HCT116 (cell line): ENCODE measurements at regions not wholly inside any gene's neighbourhood (a gene's known extent, or its start where the extent isn't known, plus 50 kb on each side); places are given as distances from the start of the nearest gene placed in this dataset.

Experiments used
- ATAC-seq: fragments of 200-7000 bp; cut with Tn5 transposase; 2 replicates; pipeline ENCODE4 v1.9.1; 2020; ENCODE audit warnings: mild to moderate bottlenecking, moderate library complexity
- BruUV-seq: library from RNA; stranded (reverse); fragments of 400-500 nt; replicated peaks from 2 replicates; lab custom pipeline; 2021; lab: Mats Ljungman, UMichigan
- CTCF ChIA-PET: fragments of 300-600 bp; sonication (Branson Sonifier 250); formaldehyde crosslinking; loops from one replicate; lab custom pipeline; 2021; ENCODE audit warnings: antibody characterized with exemption; lab: Charles Lee
- POLR2A ChIA-PET: fragments of 300-600, 350-600 bp; sonication (Branson Sonifier 250); formaldehyde crosslinking; loops from one replicate; lab custom pipeline; 2021; ENCODE audit warnings: antibody characterized with exemption; lab: Charles Lee
- RAD21 ChIA-PET, 2 experiments: fragments of 300-600 bp; sonication (Branson Sonifier 250); formaldehyde crosslinking; loops; one replicate each; lab custom pipeline; 2023; ENCODE audit warnings: low total read pairs in 2 of 2; ENCODE audit not compliant: uncharacterized antibody in 2 of 2, unreplicated experiment in 2 of 2, low non-redundant PET in 1 of 2; lab: Charles Lee
- DNase-seq: peaks from one replicate; pipeline ENCODE4 v3.0.0-alpha.2; 2010; ENCODE audit warnings: low read depth, low spot score
- H2AFZ ChIP-seq: fragments of 200-600 bp; shearing (Covaris generic), sonication (generic); 2 replicates; pipeline ENCODE4 v1.6.1; 2017; ENCODE audit warnings: low read depth, mixed run types, mixed read lengths, antibody characterized with exemption, low read length; ENCODE audit not compliant: poor library complexity, severe bottlenecking
- H3K27ac ChIP-seq: 2 replicates; pipeline ENCODE4 v1.5.1; 2012; ENCODE audit warnings: low read depth, low read length
- H3K27me3 ChIP-seq: fragments of 200-600 bp; sonication (generic); 2 replicates; pipeline ENCODE4 v1.6.1; 2016; ENCODE audit warnings: mixed run types, low read length, mixed read lengths; ENCODE audit not compliant: insufficient read depth
- H3K36me3 ChIP-seq, 2 experiments: fragments of 200-500 bp in 1 of 2; fragments of 200-600 bp in 1 of 2; sonication (Bioruptor generic) in 1 of 2; sonication (generic) in 1 of 2; 2 replicates each; pipeline versions ENCODE4 v1.5.1 to v1.6.1; 2014 to 2016; ENCODE audit warnings: low read length in 2 of 2, inconsistent platforms in 1 of 2, mixed read lengths in 1 of 2, mixed run types in 1 of 2; ENCODE audit not compliant: insufficient read depth in 2 of 2, control insufficient read depth in 1 of 2
- H3K4me1 ChIP-seq, 2 experiments: fragments of 200-600 bp in 1 of 2; sonication (generic) in 1 of 2; 2 replicates each; pipeline versions ENCODE4 v1.5.1 to v1.6.1; 2012 to 2017; ENCODE audit warnings: low read length in 2 of 2, inconsistent platforms in 1 of 2, mild to moderate bottlenecking in 1 of 2, mixed read lengths in 1 of 2, mixed run types in 1 of 2, moderate library complexity in 1 of 2; ENCODE audit not compliant: insufficient read depth in 2 of 2, control insufficient read depth in 1 of 2
- H3K4me2 ChIP-seq: fragments of 200-600 bp; sonication (generic); 2 replicates; pipeline ENCODE4 v1.6.1; 2017; ENCODE audit warnings: mixed run types, low read length, mixed read lengths
- H3K4me3 ChIP-seq, 2 experiments: fragments of 200-600 bp in 1 of 2; sonication (generic) in 1 of 2; replicated peaks in 1 of 2; 2 replicates each; pipeline ENCODE4 v1.5.1; 2011 to 2016; ENCODE audit warnings: low read length in 2 of 2, control low read depth in 1 of 2, low read depth in 1 of 2, mild to moderate bottlenecking in 1 of 2, mixed read lengths in 1 of 2, mixed run types in 1 of 2
- H3K79me2 ChIP-seq: fragments of 200-600 bp; sonication (generic); 2 replicates; pipeline ENCODE4 v1.6.1; 2017; ENCODE audit warnings: mild to moderate bottlenecking, mixed run types, low read length, moderate library complexity, mixed read lengths; ENCODE audit not compliant: insufficient read depth
- H3K9ac ChIP-seq: fragments of 200-600 bp; sonication (generic); 2 replicates; pipeline ENCODE4 v1.6.1; 2016; ENCODE audit warnings: low read length, mixed read lengths
- H3K9me2 ChIP-seq: fragments of 200-600 bp; sonication (generic), shearing (Covaris generic); 2 replicates; pipeline ENCODE4 v1.6.1; 2017; ENCODE audit warnings: mixed run types, mild to moderate bottlenecking, moderate library complexity; ENCODE audit not compliant: insufficient read depth
- H3K9me3 ChIP-seq, 2 experiments: fragments of 200-500 bp in 1 of 2; fragments of 200-600 bp in 1 of 2; sonication (Bioruptor generic) in 1 of 2; sonication (generic) in 1 of 2; 2 replicates each; pipeline ENCODE4 v1.6.1; 2014 to 2017; ENCODE audit warnings: low read length in 2 of 2, mixed read lengths in 2 of 2, inconsistent platforms in 1 of 2, low read depth in 1 of 2, mild to moderate bottlenecking in 1 of 2, mixed run types in 1 of 2, moderate library complexity in 1 of 2; ENCODE audit not compliant: control insufficient read depth in 1 of 2, insufficient read depth in 1 of 2
- H4K20me1 ChIP-seq: fragments of 200-600 bp; sonication (generic), shearing (Covaris generic); 2 replicates; pipeline ENCODE4 v1.6.1; 2017; ENCODE audit warnings: mixed run types, mild to moderate bottlenecking, moderate library complexity; ENCODE audit not compliant: insufficient read depth
- CBX3 ChIP-seq: IDR thresholded peaks from 2 replicates; pipeline ENCODE4 v1.6.1; 2012; ENCODE audit warnings: low read depth
- CEBPB ChIP-seq: IDR thresholded peaks from 2 replicates; pipeline ENCODE4 v1.6.1; 2012; ENCODE audit warnings: low read depth
- EZH2 ChIP-seq: fragments of 200-600 bp; sonication (generic); IDR thresholded peaks from 2 replicates; pipeline ENCODE4 v1.6.1; 2017; ENCODE audit warnings: antibody characterized with exemption, mixed run types
- POLR2AphosphoS5 ChIP-seq: IDR thresholded peaks from 2 replicates; pipeline ENCODE4 v1.6.1; 2011; ENCODE audit warnings: mild to moderate bottlenecking, low read depth, low read length, moderate library complexity
- SIN3A ChIP-seq: IDR thresholded peaks from 2 replicates; pipeline ENCODE4 v1.6.1; 2012; ENCODE audit warnings: low read depth
- ZFX ChIP-seq: fragments of 450-650 bp; IDR thresholded peaks from 2 replicates; pipeline ENCODE4 v1.6.1; 2017
- intact Hi-C: fragments of 100-400 bp; cut with micrococcal nuclease; formaldehyde crosslinking; loops from 2 replicates; pipeline ENCODE4 v1.10.0; 2022
- TF ChIP-seq, protein P1 (sequence below): IDR thresholded peaks from 2 replicates; pipeline ENCODE4 v1.6.1; 2011; ENCODE audit warnings: mild to moderate bottlenecking, low read length, moderate library complexity; ENCODE audit not compliant: insufficient replicate concordance; ENCODE audit errors: extremely low read depth
- TF ChIP-seq, protein P2 (sequence below): IDR thresholded peaks from 2 replicates; pipeline ENCODE4 v1.6.1; 2012
- TF ChIP-seq, protein P3 (sequence below): IDR thresholded peaks from 2 replicates; pipeline ENCODE4 v1.6.1; 2012
- TF ChIP-seq, protein P4 (sequence below): IDR thresholded peaks from 2 replicates; pipeline ENCODE4 v1.6.1; 2012; ENCODE audit warnings: low read depth

DNA sequence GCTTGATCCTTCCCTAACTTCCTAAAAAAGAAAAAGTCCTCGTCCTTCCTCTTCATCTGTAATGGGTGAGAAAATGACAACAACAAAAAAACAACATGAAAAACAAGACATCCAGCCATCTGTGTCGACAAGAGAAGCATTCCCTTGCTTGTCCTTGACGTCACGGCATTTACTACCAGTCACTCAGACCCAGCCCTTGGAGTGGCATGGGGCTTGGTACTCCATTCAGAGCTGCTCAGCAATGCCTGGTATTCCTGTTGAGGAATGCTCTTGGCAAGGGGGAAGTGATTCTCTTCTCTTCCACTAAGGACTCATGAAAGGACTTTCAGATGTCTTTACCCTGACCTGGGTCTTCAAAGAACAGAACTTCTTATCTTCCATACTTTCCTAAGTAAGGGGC is 339.7 kb upstream of the RASGRP1 start:
- ATAC-seq: no peak
- Histone ChIP-seq H2AFZ (no peak overlapping the region), H3K4me2 (no peak overlapping the region), H3K9me3 (no peaks in the 10 kb centered on the region), H3K9me2 (no peaks in the 10 kb centered on the region), H3K27me3 (no peaks in the 10 kb centered on the region), H3K4me3 (no peak overlapping the region), H4K20me1 (no peaks in the 10 kb centered on the region), H3K9ac (no peak overlapping the region), H3K79me2 (no peaks in the 10 kb centered on the region), H3K36me3 (no peaks in the 10 kb centered on the region), H3K27ac (no peak overlapping the region), H3K4me1 (no peaks in the 10 kb centered on the region)
- POLR2A ChIA-PET: no interaction called here
- no TSS peak for BruUV-seq
- intact Hi-C loops: no loop called here
- no peak for DNase-seq
- RAD21 ChIA-PET: no interaction called here
- CTCF ChIA-PET: no interaction called here
- TF ChIP-seq CEBPB (no peak), ZFX (no peak), CBX3 (no peak), POLR2AphosphoS5 (no peak), EZH2 (no peak), SIN3A (no peak)
- TF ChIP-seq, protein P1, sequence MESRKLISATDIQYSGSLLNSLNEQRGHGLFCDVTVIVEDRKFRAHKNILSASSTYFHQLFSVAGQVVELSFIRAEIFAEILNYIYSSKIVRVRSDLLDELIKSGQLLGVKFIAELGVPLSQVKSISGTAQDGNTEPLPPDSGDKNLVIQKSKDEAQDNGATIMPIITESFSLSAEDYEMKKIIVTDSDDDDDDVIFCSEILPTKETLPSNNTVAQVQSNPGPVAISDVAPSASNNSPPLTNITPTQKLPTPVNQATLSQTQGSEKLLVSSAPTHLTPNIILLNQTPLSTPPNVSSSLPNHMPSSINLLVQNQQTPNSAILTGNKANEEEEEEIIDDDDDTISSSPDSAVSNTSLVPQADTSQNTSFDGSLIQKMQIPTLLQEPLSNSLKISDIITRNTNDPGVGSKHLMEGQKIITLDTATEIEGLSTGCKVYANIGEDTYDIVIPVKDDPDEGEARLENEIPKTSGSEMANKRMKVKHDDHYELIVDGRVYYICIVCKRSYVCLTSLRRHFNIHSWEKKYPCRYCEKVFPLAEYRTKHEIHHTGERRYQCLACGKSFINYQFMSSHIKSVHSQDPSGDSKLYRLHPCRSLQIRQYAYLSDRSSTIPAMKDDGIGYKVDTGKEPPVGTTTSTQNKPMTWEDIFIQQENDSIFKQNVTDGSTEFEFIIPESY: no peak
- TF ChIP-seq, protein P2, sequence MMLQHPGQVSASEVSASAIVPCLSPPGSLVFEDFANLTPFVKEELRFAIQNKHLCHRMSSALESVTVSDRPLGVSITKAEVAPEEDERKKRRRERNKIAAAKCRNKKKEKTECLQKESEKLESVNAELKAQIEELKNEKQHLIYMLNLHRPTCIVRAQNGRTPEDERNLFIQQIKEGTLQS: no peak
- TF ChIP-seq, protein P3, sequence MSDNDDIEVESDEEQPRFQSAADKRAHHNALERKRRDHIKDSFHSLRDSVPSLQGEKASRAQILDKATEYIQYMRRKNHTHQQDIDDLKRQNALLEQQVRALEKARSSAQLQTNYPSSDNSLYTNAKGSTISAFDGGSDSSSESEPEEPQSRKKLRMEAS: no peak
- TF ChIP-seq, protein P4, sequence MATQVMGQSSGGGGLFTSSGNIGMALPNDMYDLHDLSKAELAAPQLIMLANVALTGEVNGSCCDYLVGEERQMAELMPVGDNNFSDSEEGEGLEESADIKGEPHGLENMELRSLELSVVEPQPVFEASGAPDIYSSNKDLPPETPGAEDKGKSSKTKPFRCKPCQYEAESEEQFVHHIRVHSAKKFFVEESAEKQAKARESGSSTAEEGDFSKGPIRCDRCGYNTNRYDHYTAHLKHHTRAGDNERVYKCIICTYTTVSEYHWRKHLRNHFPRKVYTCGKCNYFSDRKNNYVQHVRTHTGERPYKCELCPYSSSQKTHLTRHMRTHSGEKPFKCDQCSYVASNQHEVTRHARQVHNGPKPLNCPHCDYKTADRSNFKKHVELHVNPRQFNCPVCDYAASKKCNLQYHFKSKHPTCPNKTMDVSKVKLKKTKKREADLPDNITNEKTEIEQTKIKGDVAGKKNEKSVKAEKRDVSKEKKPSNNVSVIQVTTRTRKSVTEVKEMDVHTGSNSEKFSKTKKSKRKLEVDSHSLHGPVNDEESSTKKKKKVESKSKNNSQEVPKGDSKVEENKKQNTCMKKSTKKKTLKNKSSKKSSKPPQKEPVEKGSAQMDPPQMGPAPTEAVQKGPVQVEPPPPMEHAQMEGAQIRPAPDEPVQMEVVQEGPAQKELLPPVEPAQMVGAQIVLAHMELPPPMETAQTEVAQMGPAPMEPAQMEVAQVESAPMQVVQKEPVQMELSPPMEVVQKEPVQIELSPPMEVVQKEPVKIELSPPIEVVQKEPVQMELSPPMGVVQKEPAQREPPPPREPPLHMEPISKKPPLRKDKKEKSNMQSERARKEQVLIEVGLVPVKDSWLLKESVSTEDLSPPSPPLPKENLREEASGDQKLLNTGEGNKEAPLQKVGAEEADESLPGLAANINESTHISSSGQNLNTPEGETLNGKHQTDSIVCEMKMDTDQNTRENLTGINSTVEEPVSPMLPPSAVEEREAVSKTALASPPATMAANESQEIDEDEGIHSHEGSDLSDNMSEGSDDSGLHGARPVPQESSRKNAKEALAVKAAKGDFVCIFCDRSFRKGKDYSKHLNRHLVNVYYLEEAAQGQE: no peak
